Right lobe of liver (tissue), 4 donors: ENCODE measurements at regions not wholly inside any gene's neighbourhood (a gene's known extent, or its start where the extent isn't known, plus 50 kb on each side); places are given as distances from the start of the nearest gene placed in this dataset.

Experiments used
- CTCF ChIP-seq, 4 donors: fragments of 200-600 bp in 3 of 4; fragments of 450-650 bp in 1 of 4; IDR thresholded peaks; one replicate each; pipeline versions ENCODE4 v1.5.1 to v1.8.0; 2016 to 2022; ENCODE audit warnings: antibody characterized with exemption in 4 of 4, mild to moderate bottlenecking in 2 of 4
- POLR2A ChIP-seq: fragments of 450-650 bp; IDR thresholded peaks from one replicate; pipeline ENCODE4 v1.6.1; 2017; ENCODE audit warnings: antibody characterized with exemption, mild to moderate bottlenecking
- donor health status: DM: no; HTN: no; CAD: no.
- donor health status: DM: no; HTN: no; CAD: no.
- donor health status: DM: no; HTN: yes; CAD: no.

GRCh38 chr13:83008212-83008929, 873.9 kb downstream of the SLITRK1 start:
- TF ChIP-seq CTCF (IDR thresholded peaks at IDR 0.05) (no peak), POLR2A (no peak)
